Upper lobe of right lung (tissue), 1 donor: ENCODE measurements at regions not wholly inside any gene's neighbourhood (a gene's known extent, or its start where the extent isn't known, plus 50 kb on each side); places are given as distances from the start of the nearest gene placed in this dataset.

Source experiments
- ATAC-seq: fragments of 200-7000 bp; cut with Tn5 transposase; one replicate; pipeline ENCODE4 v1.9.1; 2020; ENCODE audit warnings: mild to moderate bottlenecking, moderate library complexity
- DNase-seq: peaks from one replicate; pipeline ENCODE4 v3.0.0-alpha.2; 2020
- H3K27ac ChIP-seq: fragments of 200-600 bp; one replicate; pipeline ENCODE4 v1.8.0; 2022
- H3K27me3 ChIP-seq: fragments of 200-600 bp; one replicate; pipeline ENCODE4 v1.8.0; 2022; ENCODE audit warnings: mild to moderate bottlenecking
- H3K36me3 ChIP-seq: fragments of 200-600 bp; one replicate; pipeline ENCODE4 v1.8.0; 2022
- H3K4me1 ChIP-seq: fragments of 200-600 bp; one replicate; pipeline ENCODE4 v1.8.0; 2022
- H3K4me3 ChIP-seq: fragments of 200-600 bp; one replicate; pipeline ENCODE4 v1.8.0; 2022; ENCODE audit warnings: mild to moderate bottlenecking
- H3K9me3 ChIP-seq: fragments of 200-600 bp; one replicate; pipeline ENCODE4 v1.8.0; 2022
- CTCF ChIP-seq: fragments of 200-600 bp; IDR thresholded peaks from one replicate; pipeline ENCODE4 v1.8.0; 2022; ENCODE audit warnings: antibody characterized with exemption
- intact Hi-C: fragments of 100-400 bp; cut with DNase I; formaldehyde crosslinking; loops from one replicate; pipeline ENCODE4 v1.11.0; 2022
- donor health status: DM: no; HTN: yes; CAD: no; lungs with severe emphysema.

GRCh38 chr4:129676934-129677333, 581.0 kb downstream of the C4orf33 start:
- ATAC-seq: no peak
- Histone ChIP-seq H3K27me3 (no peaks in the 10 kb centered on the region), H3K9me3 (no peaks in the 10 kb centered on the region), H3K4me1 (no peaks in the 10 kb centered on the region), H3K36me3 (no peaks in the 10 kb centered on the region), H3K27ac (no peak overlapping the region), H3K4me3 (no peak overlapping the region)
- TF ChIP-seq CTCF: no peak
- no peak for DNase-seq
- intact Hi-C loops: no loop called here

- H3K36me3 ChIP-seq: no peaks in the 10 kb centered on the region
- DNase-seq (no peak), ATAC-seq (no peak)
- TF ChIP-seq CTCF: no peak
- no peak overlapping the region for H3K4me3 ChIP-seq
- H3K27me3 ChIP-seq: no peaks in the 10 kb centered on the region
- no peak overlapping the region for H3K27ac ChIP-seq
- no peaks in the 10 kb centered on the region for H3K9me3 ChIP-seq
- no peaks in the 10 kb centered on the region for H3K4me1 ChIP-seq
- intact Hi-C loops: no loop called here
Measured at GRCh38 chr4:129682586-129682985, 586.6 kb downstream of the C4orf33 start.

GRCh38 chr4:129707949-129708348, 612.0 kb downstream of the C4orf33 start:
- H3K9me3 ChIP-seq: no peaks in the 10 kb centered on the region
- H3K27ac ChIP-seq: no peak overlapping the region
- DNase-seq: no peak
- no peak overlapping the region for H3K4me3 ChIP-seq
- H3K27me3 ChIP-seq: no peaks in the 10 kb centered on the region
- no peaks in the 10 kb centered on the region for H3K36me3 ChIP-seq
- no peak for ATAC-seq
- no peak for TF ChIP-seq CTCF
- H3K4me1 ChIP-seq: no peaks in the 10 kb centered on the region
- intact Hi-C loops: no loop called here

GRCh38 chr4:129708784-129709183, 612.8 kb downstream of the C4orf33 start:
- ATAC-seq: no peak

GRCh38 chr4:129738175-129738574, 642.2 kb downstream of the C4orf33 start:
- TF ChIP-seq CTCF: no peak
- Histone ChIP-seq H3K4me3 (no peak overlapping the region), H3K36me3 (no peaks in the 10 kb centered on the region), H3K27me3 (no peaks in the 10 kb centered on the region), H3K9me3 (no peaks in the 10 kb centered on the region), H3K27ac (no peak overlapping the region), H3K4me1 (no peaks in the 10 kb centered on the region)
- DNase-seq: no peak
- intact Hi-C loops: no loop called here
- no peak for ATAC-seq

More at GRCh38 chr4:129708784-129709183, 612.8 kb downstream of the C4orf33 start:
- no peak for TF ChIP-seq CTCF
- H3K36me3 ChIP-seq: no peaks in the 10 kb centered on the region
- DNase-seq: no peak
- no peaks in the 10 kb centered on the region for H3K4me1 ChIP-seq
- no peaks in the 10 kb centered on the region for H3K27me3 ChIP-seq
- H3K27ac ChIP-seq: no peak overlapping the region
- no peak overlapping the region for H3K4me3 ChIP-seq
- H3K9me3 ChIP-seq: no peaks in the 10 kb centered on the region
- intact Hi-C loops: no loop called here

- DNase-seq (no peak), ATAC-seq (peak; percentile 48)
- intact Hi-C loops: no loop called here
- H3K4me3 ChIP-seq: no peak overlapping the region
- H3K9me3 ChIP-seq: no peaks in the 10 kb centered on the region
- no peak for TF ChIP-seq CTCF
- no peaks in the 10 kb centered on the region for H3K4me1 ChIP-seq
- no peaks in the 10 kb centered on the region for H3K27me3 ChIP-seq
- no peak overlapping the region for H3K27ac ChIP-seq
- no peaks in the 10 kb centered on the region for H3K36me3 ChIP-seq
Measured at GRCh38 chr4:129747756-129748155, 651.8 kb downstream of the C4orf33 start.
